Heart left ventricle (tissue), 13 donors: ENCODE measurements at regions not wholly inside any gene's neighbourhood (a gene's known extent, or its start where the extent isn't known, plus 50 kb on each side); places are given as distances from the start of the nearest gene placed in this dataset.

Experiments
- POLR2A ChIP-seq, 2 donors: fragments of 450-650 bp; IDR thresholded peaks; one replicate each; pipeline ENCODE4 v1.6.1; 2017; ENCODE audit warnings: antibody characterized with exemption in 2 of 2, mild to moderate bottlenecking in 2 of 2, moderate library complexity in 2 of 2
- TF ChIP-seq, protein P1 (sequence below), 12 donors: fragments of 200-600 bp; sonication (generic) in 4 of 12; IDR thresholded peaks; one replicate each; pipeline versions ENCODE4 v1.5.0 to v1.8.0; 2018 to 2022; ENCODE audit warnings: antibody characterized with exemption in 12 of 12, mild to moderate bottlenecking in 5 of 12
- donor health status: ischemic (EF 13 %, LVEDD 7.1; RV severe dilation, severe dysfunction).
- donor health status: DM: no; HTN: yes; CAD: no.
- donor health status: DM: no; HTN: no; CAD: no.
- donor health status: ischemic (EF 25% LVEDD 6.9; RV normal size, moderate dysfunction).
- donor health status: ischemic (EF 25% LVEDD 5.7; RV mildly dilated, moderate dysfunction).
- donor health status: ischemic (EF 35%, LVEDD 5.7; RV mildly dilated, moderate dysfunction).
- donor health status: nonischemic (EF 11% LVEDD 7.7; RV severe dilation, severe dysfunction).
- donor health status: DM: yes; HTN: yes; CAD: no.
- donor health status: PGD.
- donor health status: ischemic (EF 29% LVEDD 5.4; RV normal size, mild dysfunction).
- donor health status: nonischemic (EF 23%, LVEDD 6.1; RV moderate dilation, normal function).

DNA sequence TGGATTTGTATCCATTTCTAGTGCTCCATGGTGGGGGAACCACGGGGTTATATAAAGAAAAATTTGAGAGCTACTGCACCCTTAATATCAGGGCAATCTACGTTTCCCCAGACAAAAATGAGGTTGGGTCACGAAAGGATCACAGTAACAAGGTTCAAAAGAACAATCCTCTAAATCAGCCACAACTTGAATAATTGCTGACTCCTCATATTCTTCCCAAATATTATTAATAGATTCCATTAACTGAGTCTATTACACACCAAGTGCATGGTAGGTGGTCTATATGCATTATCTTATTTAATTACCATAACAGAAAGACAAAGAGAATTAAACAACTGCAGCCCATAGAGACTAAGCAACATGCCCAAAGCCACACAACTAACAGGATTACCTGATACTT, 438.2 kb downstream of the ETNK1 start:
- TF ChIP-seq, protein P1, sequence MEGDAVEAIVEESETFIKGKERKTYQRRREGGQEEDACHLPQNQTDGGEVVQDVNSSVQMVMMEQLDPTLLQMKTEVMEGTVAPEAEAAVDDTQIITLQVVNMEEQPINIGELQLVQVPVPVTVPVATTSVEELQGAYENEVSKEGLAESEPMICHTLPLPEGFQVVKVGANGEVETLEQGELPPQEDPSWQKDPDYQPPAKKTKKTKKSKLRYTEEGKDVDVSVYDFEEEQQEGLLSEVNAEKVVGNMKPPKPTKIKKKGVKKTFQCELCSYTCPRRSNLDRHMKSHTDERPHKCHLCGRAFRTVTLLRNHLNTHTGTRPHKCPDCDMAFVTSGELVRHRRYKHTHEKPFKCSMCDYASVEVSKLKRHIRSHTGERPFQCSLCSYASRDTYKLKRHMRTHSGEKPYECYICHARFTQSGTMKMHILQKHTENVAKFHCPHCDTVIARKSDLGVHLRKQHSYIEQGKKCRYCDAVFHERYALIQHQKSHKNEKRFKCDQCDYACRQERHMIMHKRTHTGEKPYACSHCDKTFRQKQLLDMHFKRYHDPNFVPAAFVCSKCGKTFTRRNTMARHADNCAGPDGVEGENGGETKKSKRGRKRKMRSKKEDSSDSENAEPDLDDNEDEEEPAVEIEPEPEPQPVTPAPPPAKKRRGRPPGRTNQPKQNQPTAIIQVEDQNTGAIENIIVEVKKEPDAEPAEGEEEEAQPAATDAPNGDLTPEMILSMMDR (IDR thresholded peaks at IDR 0.05): no peak
- TF ChIP-seq POLR2A (IDR thresholded peaks at IDR 0.05): no peak
